Stimulated activated CD4-positive, alpha-beta T cell treated with anti-CD3 and anti-CD28 coated beads, Interleukin-12 subunit alpha, Interleukin-12 subunit beta, amount 100 ng/mL, for 48 hours (primary cell): ENCODE measurements at regions not wholly inside any gene's neighbourhood (a gene's known extent, or its start where the extent isn't known, plus 50 kb on each side); places are given as distances from the start of the nearest gene placed in this dataset.

Experiments
- DNase-seq, 3 donors: peaks; one replicate each; pipeline ENCODE4 v3.0.0-alpha.2; 2020; ENCODE audit warnings: low read depth in 2 of 3, low spot score in 1 of 3

DNA sequence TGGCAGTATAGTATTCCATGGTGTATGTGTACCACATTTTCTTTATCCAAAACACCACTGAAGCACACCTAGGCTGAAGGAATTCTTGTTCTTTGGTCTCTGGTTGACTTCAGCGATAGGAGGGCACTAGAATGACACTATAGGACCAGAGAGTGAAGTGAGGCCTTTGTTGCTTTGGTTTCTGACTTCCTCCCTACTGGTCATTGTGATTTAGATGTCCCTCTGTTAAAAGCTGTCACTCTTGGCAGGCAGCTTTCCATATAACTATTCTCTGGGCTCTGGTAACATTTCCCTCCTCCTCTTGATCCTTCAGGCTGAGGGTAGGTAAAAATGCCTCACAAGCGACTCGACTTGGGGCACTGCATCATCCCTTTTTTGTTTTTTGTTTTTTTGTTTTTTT is 236.3 kb downstream of the MAFB start:
- DNase-seq = no peak

DNA sequence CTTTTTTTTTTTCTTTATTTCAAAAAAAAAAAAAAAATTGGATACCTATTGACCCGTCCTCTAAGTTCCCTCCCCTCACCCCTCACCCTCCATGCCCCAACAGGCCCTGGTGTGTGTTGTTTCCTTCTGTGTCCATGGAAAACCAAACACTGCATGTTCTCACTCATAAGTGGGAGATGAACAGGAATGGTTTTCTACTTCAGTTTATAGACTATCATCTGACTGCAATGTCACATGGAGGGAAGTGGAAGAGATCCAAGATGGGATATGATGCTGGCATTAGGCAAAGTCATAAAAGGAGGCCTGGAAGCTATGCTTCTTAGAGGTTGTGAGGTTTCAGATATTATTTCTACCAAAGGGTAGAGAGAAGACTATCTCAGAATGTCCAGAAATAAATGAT is 237.5 kb downstream of the MAFB start:
- DNase-seq = no peak

DNA sequence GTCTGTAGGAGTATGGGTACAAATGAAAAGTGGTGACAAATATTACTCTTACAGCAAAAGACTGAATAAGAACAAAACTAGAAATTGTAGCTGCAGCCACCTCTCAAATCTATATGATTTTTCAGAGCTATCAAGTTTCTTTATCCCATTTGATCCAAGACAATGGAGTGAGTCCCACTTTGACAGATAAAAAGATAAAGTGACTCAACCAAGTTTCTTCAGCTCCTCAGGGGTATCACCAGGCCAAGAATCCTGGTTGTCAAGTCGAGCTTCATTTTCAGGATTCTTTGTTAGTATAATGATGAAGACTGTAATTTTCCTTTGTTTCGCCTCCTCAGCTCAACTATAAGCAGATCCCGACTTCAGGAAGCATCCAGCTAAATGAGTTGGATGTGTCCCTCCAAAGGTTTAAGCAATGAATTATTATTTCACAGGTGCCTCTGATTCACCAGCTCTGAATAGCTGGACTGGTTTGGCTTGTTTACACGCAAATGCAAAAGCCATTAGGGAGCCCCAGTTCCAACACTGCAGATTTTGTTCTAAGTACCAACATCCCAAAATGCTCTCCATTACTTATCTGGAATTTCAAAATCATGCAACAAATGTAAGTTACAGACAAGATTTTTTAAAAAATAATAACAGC is 238.9 kb downstream of the MAFB start:
- no peak for DNase-seq

DNA sequence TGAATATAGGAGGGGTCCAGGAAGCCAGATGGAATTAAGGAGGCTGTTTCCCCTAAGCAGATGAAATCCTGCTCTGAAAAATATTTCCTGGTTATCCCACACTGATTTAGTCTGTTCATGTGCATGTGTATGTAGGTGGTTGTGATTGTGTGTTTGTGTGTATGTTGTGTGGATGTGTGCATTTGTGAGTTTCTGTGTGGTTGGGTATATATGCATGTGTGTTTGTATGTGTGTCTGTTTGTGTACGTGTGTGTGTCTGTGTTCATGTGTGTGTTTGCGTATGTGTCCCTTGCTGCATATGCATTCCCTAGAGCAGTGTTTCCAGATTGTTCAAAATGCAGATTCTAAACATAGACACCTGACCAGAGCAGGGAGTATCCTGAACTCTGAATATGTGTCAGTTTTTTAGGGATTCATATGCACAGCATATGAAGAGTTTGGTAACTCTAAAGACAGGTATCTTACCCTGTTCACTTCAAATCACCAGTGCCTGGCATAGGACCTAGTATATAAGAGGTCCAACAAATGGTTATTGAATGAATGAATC is 239.8 kb downstream of the MAFB start:
- no peak for DNase-seq

DNA sequence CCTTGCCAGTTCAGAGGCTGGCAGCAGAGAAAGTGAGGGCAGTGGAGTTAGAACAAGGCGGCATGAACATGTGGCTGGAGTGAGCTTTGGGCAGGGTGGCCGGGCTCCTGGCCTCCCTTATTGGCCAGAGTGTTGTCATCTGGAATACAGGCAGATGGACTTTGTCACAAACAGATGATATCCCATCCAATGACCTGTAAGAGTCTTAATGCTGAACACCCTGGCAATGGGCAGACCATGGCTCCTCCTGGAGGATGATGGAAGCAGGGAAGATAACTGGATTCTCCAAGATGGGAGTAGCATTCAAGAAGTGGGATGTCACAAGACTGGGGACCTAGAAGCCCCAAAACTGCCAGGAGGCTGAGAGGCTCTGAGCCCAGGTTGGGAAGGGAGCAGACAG is 242.1 kb downstream of the MAFB start:
- no peak for DNase-seq

DNA sequence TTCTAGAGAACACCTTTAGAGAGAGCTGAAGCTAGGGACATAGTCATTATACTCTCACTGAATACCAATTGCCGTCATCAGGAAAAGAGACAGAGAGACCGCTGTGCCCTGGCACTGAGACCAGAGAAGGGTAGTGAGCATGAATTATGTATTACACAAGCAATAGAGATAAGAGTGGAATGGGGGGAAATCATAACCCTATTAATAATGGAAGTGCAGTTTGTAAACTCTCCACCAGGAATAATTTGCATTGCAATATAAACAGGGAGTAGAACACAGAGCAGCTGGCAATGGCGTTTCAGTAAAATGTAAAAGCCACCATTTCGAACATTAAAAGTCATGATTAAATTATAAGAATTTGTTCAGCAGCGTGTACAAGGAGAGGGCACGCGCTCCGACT is 244.5 kb downstream of the MAFB start:
- DNase-seq = no peak

DNA sequence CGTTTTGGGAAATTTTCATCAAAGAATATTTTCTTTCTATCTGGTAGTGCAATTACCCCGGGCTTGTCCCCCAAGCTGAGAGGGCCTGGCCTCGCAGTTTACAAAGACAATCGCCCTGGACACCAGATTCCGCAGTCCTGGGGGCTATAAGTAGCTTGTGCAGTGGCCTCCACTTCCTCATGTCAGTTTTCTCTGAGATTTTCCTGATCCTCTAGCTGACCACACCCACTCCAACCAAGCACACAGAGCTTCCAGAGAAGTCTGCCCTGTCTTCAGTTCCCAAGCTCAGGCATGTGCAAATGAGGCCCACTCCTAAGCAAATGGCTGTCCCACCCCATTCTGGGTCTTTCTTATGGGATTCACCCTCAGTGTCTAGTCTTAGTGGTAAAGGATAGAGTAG is 245.3 kb downstream of the MAFB start:
- no peak for DNase-seq

DNA sequence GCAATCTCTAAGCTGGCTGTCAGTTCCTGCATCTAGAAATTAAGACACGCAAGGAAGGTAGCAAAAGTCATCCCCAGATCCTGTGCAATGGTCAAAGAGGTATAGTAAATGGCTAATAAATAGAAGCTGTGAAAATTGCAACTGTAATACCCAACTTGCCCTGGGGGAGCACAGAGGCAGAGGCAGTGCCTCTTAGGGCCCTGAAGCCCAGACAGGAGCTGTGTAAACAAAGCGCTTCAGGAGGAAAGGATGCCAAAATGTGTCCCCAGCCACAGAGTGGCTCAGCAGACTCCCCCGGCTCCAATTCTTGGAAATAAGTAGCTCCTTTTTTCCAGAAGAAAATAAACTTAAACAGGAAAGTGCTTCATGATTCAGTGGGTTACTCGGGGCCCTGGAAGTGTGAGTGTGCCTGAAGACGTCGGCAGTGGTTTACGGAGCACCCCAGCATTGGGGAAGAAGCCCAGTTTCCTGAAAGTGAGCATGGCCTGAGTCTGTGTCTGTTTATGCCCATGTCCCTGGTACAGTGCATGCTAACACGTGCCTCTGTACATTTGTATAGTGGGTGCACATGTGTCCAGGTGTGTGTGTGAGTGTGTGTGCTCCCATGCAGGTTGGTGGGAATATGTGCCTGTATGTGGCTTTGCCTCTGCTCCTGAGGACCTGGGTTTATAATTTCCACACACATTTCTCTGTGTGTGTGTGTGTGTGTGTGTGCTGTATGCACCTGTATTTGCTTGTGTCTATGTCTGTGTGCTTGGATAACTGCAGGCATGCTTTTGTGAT is 246.7 kb downstream of the MAFB start:
- DNase-seq = no peak

DNA sequence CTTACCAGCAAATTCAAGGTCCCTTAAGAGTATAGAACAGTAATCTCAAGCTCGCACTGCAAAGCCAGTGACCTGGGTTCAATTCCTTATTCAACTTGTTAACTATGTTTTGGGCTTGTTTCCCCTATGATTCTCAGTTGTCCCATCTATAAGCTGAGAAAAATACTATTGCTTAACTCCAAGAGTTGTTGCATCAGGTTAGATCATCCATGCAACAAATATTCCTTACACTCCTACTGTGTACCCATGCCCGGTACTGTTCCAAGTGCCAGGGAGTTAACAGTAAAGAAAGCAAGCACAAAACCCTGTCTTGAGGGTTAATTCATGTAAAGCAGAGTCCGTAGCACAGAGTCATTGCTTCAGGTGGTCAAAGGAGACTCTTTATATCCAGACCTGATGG is 247.3 kb downstream of the MAFB start:
- DNase-seq = no peak

DNA sequence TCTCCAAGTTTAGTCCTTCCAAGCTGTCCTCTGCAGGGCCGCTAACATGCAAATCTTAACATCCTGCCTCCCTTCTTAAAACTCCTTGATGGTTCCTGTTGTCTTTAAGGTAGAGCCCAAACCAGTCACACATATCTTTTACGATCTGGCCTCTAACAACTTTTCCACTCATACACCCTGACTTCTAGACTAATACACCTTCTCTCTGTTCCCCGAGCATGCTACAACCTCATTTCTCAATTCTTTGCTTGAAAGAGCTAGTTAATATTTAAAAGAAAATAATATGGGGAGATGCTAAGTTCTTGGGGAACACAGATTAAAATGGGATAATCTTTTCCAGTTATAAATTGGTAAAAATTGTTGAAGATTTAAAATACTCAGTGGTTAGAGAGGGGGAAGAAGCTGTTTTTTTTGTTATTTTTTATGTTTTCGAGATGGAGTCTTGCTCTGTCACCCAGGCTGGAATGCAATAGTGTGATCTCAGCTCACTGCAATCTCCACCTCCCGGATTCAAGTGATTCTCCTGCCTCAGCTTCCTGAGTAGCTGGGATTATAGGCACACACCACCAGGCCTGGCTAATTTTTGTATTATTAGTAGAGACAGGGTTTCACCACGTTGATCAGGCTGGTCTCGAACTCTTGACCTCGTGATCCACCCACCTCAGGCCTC is 250.7 kb downstream of the MAFB start:
- no peak for DNase-seq

DNA sequence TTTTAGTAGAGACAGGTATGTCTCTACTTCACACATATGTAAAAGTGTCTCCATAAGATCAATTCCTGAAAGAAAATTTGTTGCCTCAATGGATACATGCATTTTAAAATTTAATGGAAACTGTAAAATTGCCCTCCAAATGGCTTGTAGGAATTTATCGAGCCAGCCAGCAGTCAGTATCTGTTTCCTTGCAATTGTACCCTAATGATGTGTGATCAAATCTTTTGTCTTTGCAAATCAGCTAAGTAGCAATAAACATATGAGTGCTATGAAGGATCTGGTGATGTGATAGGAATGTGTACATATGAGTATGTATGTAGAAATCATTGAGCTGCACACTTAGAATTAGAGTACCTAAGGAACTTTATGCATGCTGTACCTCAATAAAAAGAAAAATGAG is 253.0 kb downstream of the MAFB start:
- DNase-seq = no peak

DNA sequence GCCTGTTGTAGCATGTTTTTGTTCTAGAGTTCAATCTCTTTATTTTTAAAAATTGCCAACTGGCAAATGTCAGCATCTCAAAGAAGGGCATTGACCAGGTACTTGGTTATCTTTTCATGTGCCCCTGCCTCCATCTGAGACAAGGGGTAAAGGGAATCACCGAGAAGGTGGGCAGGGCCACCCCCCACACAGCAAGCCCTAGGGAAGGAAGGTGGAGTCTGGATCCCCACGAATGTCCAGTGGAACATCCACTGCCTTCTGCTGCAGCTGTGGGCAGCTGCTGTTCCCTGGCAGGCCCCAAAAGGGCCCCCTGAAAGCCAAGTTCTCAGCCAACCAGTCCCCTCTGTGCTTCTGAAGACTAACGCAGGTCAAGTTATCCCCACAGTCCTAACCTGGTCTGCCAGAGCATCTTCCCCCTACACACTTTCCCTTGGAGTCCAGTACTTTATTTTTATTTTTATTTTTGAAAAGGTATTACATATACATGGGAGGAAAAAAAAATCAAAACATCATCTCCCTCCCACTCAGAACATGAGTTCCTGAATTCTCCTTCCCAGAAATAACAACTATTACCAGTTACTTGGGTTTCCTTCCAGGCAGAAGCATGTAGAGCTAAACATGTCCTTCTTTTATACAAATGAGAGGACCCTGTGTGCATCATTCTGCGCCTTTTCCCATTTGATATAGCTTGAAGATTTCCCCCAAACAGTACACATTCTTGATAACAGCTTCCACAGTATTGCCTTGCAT is 253.7 kb downstream of the MAFB start:
- DNase-seq = no peak

DNA sequence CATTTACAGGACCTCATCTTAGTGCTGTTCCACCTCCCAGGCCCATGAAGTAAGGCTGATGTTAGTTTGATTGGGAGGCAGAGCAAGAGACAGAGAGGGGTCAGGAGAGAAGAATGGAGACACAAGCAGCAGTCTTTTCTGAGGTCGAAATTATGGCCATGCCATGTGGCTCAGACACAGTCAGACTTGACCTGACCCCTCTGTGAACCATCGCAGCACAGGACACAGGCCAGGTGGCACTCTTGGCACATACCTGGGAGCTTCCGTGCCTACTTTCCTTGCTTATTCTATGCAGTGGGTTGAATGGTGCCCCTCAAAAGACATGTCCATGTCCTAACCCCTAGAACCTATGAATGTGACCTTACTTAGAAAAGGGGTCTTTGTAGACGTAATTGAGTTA is 254.9 kb downstream of the MAFB start:
- DNase-seq = no peak

DNA sequence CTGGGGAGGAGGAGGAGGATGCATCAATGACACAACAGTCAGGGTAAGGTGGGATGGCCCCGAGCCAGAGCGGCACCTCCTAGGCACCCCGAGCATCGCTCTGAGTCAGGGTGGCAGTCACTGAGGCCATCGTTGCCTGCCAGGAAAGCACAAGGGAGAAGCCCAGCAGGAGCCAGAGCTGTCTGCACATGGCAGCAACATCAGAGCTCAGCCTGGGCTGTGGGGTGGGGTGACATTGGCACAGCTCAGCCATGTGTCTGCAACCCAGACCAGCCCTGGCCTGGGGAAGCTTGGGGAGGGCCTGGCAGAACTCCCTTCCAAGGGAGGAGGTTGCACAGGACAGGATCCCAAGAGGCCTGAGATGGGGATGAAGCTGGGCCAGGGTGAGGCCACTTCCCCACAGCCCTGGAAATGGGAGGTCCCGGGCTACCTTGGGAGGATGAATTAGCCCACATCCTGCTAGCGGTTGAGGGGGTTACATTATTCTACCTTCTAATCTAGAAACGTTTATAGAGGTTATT is 255.6 kb downstream of the MAFB start:
- no peak for DNase-seq

DNA sequence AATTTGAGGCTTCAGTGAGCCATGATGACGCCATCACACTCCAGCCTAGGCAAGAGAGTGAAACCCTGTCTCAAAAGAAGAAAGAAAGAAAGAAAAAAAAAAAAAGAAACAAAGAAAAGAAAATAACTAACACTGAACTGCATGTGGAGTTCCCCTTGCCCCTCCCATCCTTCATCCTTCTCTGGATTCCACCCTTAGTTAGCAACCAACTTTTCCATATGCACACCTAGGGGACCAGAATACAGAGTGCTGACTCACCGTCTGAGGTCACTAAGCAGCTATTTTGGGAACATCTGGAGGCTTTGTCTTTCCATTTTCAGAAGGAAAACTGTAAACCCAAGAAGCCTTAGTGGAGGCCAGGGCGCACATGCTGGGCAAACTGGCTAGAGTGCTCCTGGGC is 257.4 kb downstream of the MAFB start:
- DNase-seq = no peak

DNA sequence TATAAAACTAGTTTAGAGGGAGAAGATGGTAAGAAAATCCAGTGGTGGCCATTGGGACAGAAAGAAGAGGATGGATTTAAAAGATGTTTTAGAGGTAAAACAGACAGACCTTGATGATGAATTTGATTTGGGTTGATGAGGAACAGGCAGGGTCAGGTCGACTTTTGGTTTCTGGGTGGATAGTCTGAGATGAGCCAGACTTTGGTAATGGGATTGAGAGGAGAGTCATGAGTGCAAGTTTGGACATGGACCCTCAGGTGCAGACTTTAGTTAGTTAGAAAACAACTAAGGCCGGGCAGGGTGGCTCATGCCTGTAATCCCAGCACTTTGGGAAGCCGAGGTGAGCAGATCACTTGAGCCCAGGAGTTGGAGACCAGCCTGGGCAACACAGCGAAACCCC is 257.9 kb downstream of the MAFB start:
- no peak for DNase-seq

DNA sequence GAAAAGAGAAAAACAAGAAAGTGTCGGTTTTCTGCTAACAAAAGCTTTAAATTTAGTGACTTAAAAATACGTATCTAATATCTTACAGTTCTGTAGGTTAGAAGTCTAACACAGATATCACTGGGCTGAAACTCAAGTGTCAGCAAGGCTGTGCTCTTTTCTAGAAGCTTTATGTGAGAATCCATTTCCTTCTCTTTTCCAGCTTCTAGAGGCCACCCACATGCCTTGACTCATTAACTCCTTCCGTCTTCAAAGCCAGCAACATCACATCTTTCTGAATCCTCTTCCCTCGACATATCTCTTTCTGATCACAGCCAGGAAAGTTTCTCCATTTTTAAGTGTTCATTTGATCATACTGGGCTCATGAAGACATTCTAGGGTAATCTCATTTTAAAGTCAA is 262.0 kb downstream of the MAFB start:
- DNase-seq = no peak

DNA sequence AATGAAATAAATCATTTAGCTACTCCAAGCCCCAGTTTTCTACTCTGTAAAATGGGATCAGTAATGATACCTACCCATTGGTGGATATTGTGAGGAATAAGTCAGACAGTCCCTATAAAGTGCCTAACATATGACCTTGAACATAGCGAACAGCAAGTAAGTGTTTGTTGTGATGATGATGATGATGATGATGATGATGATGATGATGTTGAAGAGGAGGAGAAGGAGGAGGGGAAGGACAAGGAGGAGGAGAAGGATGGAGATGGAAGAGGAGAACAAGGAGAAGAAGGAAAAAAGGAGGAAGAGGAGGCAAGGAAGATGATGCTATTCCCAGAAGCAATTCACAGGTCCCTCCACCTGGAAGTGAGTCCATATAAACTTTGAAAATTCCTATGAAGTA is 264.3 kb downstream of the MAFB start:
- DNase-seq = no peak

DNA sequence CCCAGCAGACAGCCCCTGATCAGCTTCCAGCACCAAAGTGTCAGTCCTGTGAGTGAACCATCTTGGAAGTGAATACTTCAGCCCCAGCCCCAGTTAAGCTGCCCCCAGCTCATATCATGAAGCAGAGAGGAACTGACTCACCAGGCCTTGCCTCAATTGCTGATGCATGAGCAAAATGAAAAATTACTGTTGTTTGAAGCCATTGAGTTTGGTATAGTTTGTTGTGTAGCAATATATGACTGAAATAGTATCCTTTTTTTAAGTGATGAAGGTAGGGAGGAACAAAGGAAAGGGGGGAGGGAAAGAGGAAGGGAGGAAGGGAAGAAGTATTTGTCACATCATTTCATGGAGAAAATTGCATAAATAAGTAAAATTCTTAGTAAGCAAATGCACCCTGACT is 266.4 kb downstream of the MAFB start:
- DNase-seq = no peak

DNA sequence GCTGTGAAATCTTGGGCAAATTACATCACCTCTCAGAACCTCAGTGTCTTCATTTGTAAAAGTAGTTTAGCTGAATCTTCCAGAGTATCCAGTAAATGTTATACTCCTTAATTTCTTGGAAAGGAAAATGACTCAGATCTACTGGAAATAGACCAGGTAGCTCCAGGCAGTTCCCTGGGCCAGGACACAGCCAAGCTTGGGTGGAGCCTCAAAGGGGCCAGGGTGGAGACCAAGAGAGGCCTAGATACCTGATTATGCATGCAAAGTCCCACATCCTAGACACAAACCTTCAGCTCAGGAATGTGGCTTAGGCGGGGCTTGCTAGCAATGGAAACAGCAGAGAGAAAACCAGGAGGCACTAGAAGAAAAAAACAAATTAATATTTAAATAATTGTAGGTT is 272.8 kb downstream of the MAFB start:
- DNase-seq = no peak

DNA sequence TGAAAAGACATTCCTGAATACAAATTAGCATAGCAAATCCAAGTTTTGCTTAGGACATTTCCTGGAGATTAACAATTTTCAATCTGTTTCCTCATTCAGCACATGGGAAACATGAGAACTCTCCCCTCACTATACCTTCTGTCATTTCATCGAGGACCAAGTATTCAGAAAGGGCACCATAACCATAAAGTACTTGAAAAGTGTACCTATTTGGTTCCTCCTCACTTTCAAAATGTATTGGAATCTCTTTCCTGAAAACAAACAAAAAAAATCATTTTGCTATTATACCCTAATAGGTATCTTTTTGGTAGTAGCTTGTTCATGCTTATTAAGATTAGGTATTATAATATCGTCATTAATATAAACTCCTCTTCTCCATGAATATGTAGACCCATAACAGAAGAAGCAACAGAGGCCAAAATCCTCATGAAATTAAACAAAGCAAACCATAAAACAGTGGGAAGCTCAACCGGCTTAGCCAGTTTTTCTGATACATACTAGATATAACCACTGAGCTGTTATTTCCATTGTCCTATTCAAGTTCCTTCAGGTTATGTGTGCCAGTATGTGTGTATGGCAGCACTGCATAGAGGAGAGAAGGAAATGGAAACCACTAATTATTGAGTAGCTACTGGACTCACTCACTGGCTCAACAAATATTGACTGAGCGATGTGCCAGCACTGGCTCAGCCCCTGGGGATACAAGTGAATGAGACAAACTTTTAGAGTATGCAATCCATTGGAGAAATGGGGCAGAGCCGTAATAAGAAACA is 274.0 kb downstream of the MAFB start:
- DNase-seq = no peak
